GM12874 (cell line): ENCODE measurements at regions not wholly inside any gene's neighbourhood (a gene's known extent, or its start where the extent isn't known, plus 50 kb on each side); places are given as distances from the start of the nearest gene placed in this dataset.

ENCODE experiments used
- CTCF ChIP-seq: IDR thresholded peaks from 2 replicates; pipeline ENCODE4 v1.5.1; 2011; ENCODE audit warnings: low read depth, mild to moderate bottlenecking, control low read depth, low read length, moderate library complexity; ENCODE audit not compliant: insufficient read depth

GRCh38 chr10:109741712-109742111 is 181.6 kb downstream of the XPNPEP1 start:
- no peak for TF ChIP-seq CTCF

DNA sequence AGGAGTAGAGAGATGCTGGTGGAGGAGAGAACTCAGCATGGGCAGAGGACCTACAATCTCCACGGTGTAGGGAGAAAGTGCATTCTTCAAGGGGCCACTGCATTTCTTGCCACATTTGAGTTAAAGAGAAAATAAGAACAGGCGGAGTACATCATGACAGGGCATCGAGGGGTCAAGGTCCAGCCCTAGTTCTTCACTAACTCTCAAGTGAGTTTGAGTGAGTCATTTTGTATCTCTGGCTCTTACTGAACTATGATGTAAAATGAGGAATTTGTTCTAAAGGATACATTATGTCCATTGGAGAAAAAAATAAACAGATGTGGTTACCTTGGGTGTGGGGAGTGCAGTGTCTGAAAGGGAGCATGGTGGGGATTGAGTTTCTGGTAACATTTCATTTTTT is 182.9 kb downstream of the XPNPEP1 start:
- no peak for TF ChIP-seq CTCF

- TF ChIP-seq CTCF = no peak
Observed at GRCh38 chr10:109737626-109738025, 185.7 kb downstream of the XPNPEP1 start.

GRCh38 chr10:109737009-109737408 is 186.3 kb downstream of the XPNPEP1 start:
- TF ChIP-seq CTCF = no peak

- no peak for TF ChIP-seq CTCF
Observed at GRCh38 chr10:109735776-109736175, 187.5 kb downstream of the XPNPEP1 start.

DNA sequence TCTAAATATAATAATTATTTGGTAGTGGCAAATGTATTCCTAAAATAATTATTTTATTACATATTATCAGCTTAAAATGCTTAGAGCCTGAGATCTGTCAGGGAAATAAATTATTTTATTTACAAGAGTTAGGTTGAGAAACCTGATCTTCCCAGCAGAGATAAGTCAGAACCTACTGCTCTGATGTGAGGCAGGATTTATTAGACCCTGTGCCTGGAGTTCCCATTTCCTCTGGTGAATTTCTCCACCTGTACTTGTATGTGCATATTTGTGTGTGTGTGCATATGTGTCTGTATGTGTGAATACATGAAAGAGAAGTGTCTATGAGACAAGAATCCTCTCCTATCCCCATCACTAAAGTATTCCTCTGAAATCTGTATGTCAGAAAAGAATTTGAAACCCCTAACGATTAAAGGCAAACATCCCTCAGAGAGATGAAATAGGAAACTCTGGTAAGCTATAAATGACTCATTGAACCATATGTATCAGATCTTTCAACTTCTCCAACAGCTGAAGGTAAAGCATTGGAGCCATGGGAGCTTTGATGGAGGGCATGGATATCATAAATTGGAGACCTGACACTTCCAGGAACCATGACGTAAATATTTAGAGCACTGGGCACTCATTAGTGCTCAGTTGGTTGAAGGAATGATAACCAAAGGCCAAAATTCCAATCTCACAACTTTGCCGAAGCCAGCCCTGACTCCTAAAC is 190.9 kb downstream of the XPNPEP1 start:
- TF ChIP-seq CTCF = no peak

GRCh38 chr10:109727436-109727835 is 195.9 kb downstream of the XPNPEP1 start:
- no peak for TF ChIP-seq CTCF
